OCI-LY7 (cell line): ENCODE measurements at regions not wholly inside any gene's neighbourhood (a gene's known extent, or its start where the extent isn't known, plus 50 kb on each side); places are given as distances from the start of the nearest gene placed in this dataset.

Experiments
- BruUV-seq: library from RNA; stranded (reverse); fragments of 400-500 nt; replicated peaks from 2 replicates; lab custom pipeline; 2021; lab: Mats Ljungman, UMichigan
- CTCF ChIA-PET: fragments of 300-600 bp; sonication (Branson Sonifier 250); formaldehyde crosslinking; loops from one replicate; lab custom pipeline; 2022; ENCODE audit warnings: antibody characterized with exemption; ENCODE audit not compliant: unreplicated experiment; lab: Charles Lee
- POLR2A ChIA-PET: fragments of 300-600 bp; sonication (Branson Sonifier 250); formaldehyde crosslinking; loops from one replicate; lab custom pipeline; 2022; ENCODE audit warnings: antibody characterized with exemption; lab: Charles Lee
- DNase-seq: peaks from one replicate; pipeline ENCODE4 v3.0.0-alpha.2; 2015; ENCODE audit warnings: low spot score
- H2AFZ ChIP-seq: fragments of 200-600 bp; sonication (generic), shearing (Covaris generic); 2 replicates; pipeline ENCODE4 v1.6.1; 2014; ENCODE audit warnings: mild to moderate bottlenecking, antibody characterized with exemption, low read length, moderate library complexity
- H3K27ac ChIP-seq: fragments of 200-600 bp; sonication (generic); 2 replicates; pipeline ENCODE4 v1.5.1; 2014; ENCODE audit warnings: mixed run types, low read depth, mild to moderate bottlenecking, moderate library complexity, low read length, inconsistent platforms; ENCODE audit not compliant: poor library complexity, severe bottlenecking
- H3K36me3 ChIP-seq: fragments of 200-600 bp; sonication (generic); 2 replicates; pipeline ENCODE4 v1.6.1; 2014; ENCODE audit warnings: mild to moderate bottlenecking, antibody characterized with exemption, low read length, moderate library complexity, mixed read lengths; ENCODE audit not compliant: insufficient read depth
- H3K4me1 ChIP-seq: fragments of 200-600 bp; sonication (generic); 2 replicates; pipeline ENCODE4 v1.5.1; 2014; ENCODE audit warnings: mild to moderate bottlenecking, low read length; ENCODE audit not compliant: insufficient read depth, poor library complexity, severe bottlenecking
- H3K4me2 ChIP-seq: fragments of 200-600 bp; sonication (generic); 2 replicates; pipeline ENCODE4 v1.6.1; 2014; ENCODE audit warnings: mild to moderate bottlenecking, low read length
- H3K4me3 ChIP-seq: fragments of 200-600 bp; sonication (generic); 2 replicates; pipeline ENCODE4 v1.5.1; 2014; ENCODE audit warnings: mild to moderate bottlenecking, low read depth, low read length; ENCODE audit not compliant: poor library complexity, severe bottlenecking
- H3K79me2 ChIP-seq: fragments of 200-600 bp; sonication (generic); 2 replicates; pipeline ENCODE4 v1.6.1; 2016; ENCODE audit warnings: low read depth, mild to moderate bottlenecking, low read length, moderate library complexity, mixed read lengths; ENCODE audit not compliant: insufficient read depth
- H3K9me2 ChIP-seq: fragments of 200-600 bp; sonication (generic); 2 replicates; pipeline ENCODE4 v1.6.1; 2016; ENCODE audit warnings: mild to moderate bottlenecking, low read length, mixed read lengths; ENCODE audit not compliant: insufficient read depth
- H3K9me3 ChIP-seq: fragments of 200-600 bp; sonication (generic); 2 replicates; pipeline ENCODE4 v1.6.1; 2014; ENCODE audit warnings: mild to moderate bottlenecking, mixed run types, low read length, mixed read lengths
- H4K20me1 ChIP-seq: fragments of 200-600 bp; sonication (generic); 2 replicates; pipeline ENCODE4 v1.6.1; 2014; ENCODE audit warnings: mild to moderate bottlenecking, antibody characterized with exemption, low read length, moderate library complexity, mixed read lengths; ENCODE audit not compliant: insufficient read depth
- CTCF ChIP-seq: fragments of 200-600 bp; sonication (generic); conservative IDR thresholded peaks from 2 replicates; pipeline ENCODE4 v1.5.1; 2014; ENCODE audit warnings: mild to moderate bottlenecking, antibody characterized with exemption, low read length, moderate library complexity, mixed read lengths
- EZH2phosphoT487 ChIP-seq: fragments of 200-600 bp; sonication (generic); IDR thresholded peaks from 2 replicates; pipeline ENCODE4 v1.6.1; 2018; ENCODE audit warnings: low read depth, borderline replicate concordance, mild to moderate bottlenecking, mixed run types, antibody characterized with exemption, low read length, moderate library complexity, mixed read lengths
- intact Hi-C: fragments of 100-400 bp; cut with micrococcal nuclease; formaldehyde crosslinking; loops from one replicate; pipeline ENCODE4 v1.10.0; 2022; ENCODE audit not compliant: unreplicated experiment

- BruUV-seq: no TSS peak
- Histone ChIP-seq H3K36me3 (no peaks in the 10 kb centered on the region; the same call in 1 of the 2 replicates), H3K4me2 (no peak overlapping the region), H3K4me3 (no peak overlapping the region), H3K9me3 (peaks cover 18% of the 10 kb centered on the region), H3K79me2 (no peaks in the 10 kb centered on the region), H2AFZ (no peak overlapping the region), H3K9me2 (no peaks in the 10 kb centered on the region), H4K20me1 (no peaks in the 10 kb centered on the region), H3K27ac (no peak overlapping the region), H3K4me1 (no peaks in the 10 kb centered on the region)
- no peak for TF ChIP-seq CTCF
- no peak for TF ChIP-seq EZH2phosphoT487
- intact Hi-C loops: no loop called here
- no peak for DNase-seq
- POLR2A ChIA-PET: no interaction called here
- CTCF ChIA-PET: no interaction called here
These were observed 134.9 kb upstream of the OTOS start for GRCh38 chr2:240275386-240275785.

GRCh38 chr2:240277073-240277806, 136.8 kb upstream of the OTOS start:
- Histone ChIP-seq H3K36me3 (no peaks in the 10 kb centered on the region), H3K79me2 (no peaks in the 10 kb centered on the region), H3K9me3 (peaks cover 7% of the 10 kb centered on the region; the same call in 1 of the 2 replicates), H3K4me3 (no peak overlapping the region), H4K20me1 (no peaks in the 10 kb centered on the region), H3K27ac (no peak overlapping the region), H3K9me2 (no peaks in the 10 kb centered on the region), H3K4me1 (no peaks in the 10 kb centered on the region), H2AFZ (no peak overlapping the region), H3K4me2 (no peak overlapping the region)
- no peak for DNase-seq
- TF ChIP-seq EZH2phosphoT487 (no peak), CTCF (no peak)
- ChIA-PET POLR2A (no interaction called here), CTCF (no interaction called here)
- intact Hi-C loops: no loop called here
- no TSS peak for BruUV-seq

- Histone ChIP-seq H4K20me1 (no peaks in the 10 kb centered on the region), H3K9me3 (0 out of 2 replicates have a peak, but pooled peaks cover 3% of the 10 kb centered on the region), H2AFZ (no peak overlapping the region), H3K79me2 (no peaks in the 10 kb centered on the region), H3K36me3 (no peaks in the 10 kb centered on the region), H3K4me1 (no peaks in the 10 kb centered on the region), H3K27ac (no peak overlapping the region), H3K4me3 (no peak overlapping the region), H3K4me2 (no peak overlapping the region), H3K9me2 (no peaks in the 10 kb centered on the region)
- intact Hi-C loops: no loop called here
- ChIA-PET POLR2A (no interaction called here), CTCF (no interaction called here)
- no TSS peak for BruUV-seq
- TF ChIP-seq EZH2phosphoT487 (no peak), CTCF (no peak)
- no peak for DNase-seq
These were observed 137.5 kb upstream of the OTOS start for GRCh38 chr2:240277807-240278522.
